A549 (cell line): ENCODE measurements at regions not wholly inside any gene's neighbourhood (a gene's known extent, or its start where the extent isn't known, plus 50 kb on each side); places are given as distances from the start of the nearest gene placed in this dataset.
"Not testable (repeated sequence)": the region's sequence is repeated elsewhere in the genome, so short reads cannot be mapped to it uniquely, and the experiment has no call there.

Experiments
- ATAC-seq, 2 experiments: fragments of 200-7000 bp in 1 of 2; fragments of >200 bp in 1 of 2; cut with Nextera tagmentation in 1 of 2; cut with Tn5 transposase in 1 of 2; 3 replicates each; pipeline versions ENCODE4 v1.8.0 to v1.9.1; 2018 to 2020; ENCODE audit warnings: mild to moderate bottlenecking in 1 of 2, moderate library complexity in 1 of 2
- CTCF ChIA-PET: fragments of 300-600 bp; sonication (Branson Sonifier 250); formaldehyde crosslinking; extraction: SDS; loops from one replicate; lab custom pipeline; 2021; ENCODE audit warnings: antibody characterized with exemption, inconsistent platforms; lab: Yijun Ruan, JAX
- POLR2A ChIA-PET: fragments of 350-600 bp; formaldehyde crosslinking; extraction: SDS; loops from one replicate; lab custom pipeline; 2021; ENCODE audit warnings: antibody characterized with exemption, inconsistent platforms; lab: Yijun Ruan, JAX
- DNase-seq, 2 experiments: peaks; one replicate each; pipeline versions ENCODE4 v3.0.0 to v3.0.0-alpha.2; 2011 to 2016; ENCODE audit warnings: low read depth in 1 of 2, low spot score in 1 of 2
- FAIRE-seq: peaks from 2 replicates; lab custom pipeline; 2011; peaks lifted over from hg19 to GRCh38; lab: Jason Lieb, UNC
- H3K27ac ChIP-seq, 2 experiments: fragments of >200 bp; sonication (Bioruptor Twin); formaldehyde crosslinking; 3 replicates each; pipeline ENCODE4 v1.5.1; 2016 to 2017
- H3K4me1 ChIP-seq: fragments of >200 bp; sonication (Bioruptor Twin); formaldehyde crosslinking; 3 replicates; pipeline ENCODE4 v1.6.1; 2016
- H3K4me2 ChIP-seq: fragments of >200 bp; sonication (Bioruptor Twin); formaldehyde crosslinking; 3 replicates; pipeline ENCODE4 v1.6.1; 2016
- H3K4me3 ChIP-seq: fragments of >200 bp; sonication (Bioruptor Twin); formaldehyde crosslinking; 3 replicates; pipeline ENCODE4 v1.5.1; 2016
- H3K9me3 ChIP-seq: fragments of >200 bp; sonication (Bioruptor Twin); formaldehyde crosslinking; 3 replicates; pipeline ENCODE4 v1.6.1; 2016
- CTCF ChIP-seq: fragments of >200 bp; sonication (Bioruptor Twin); formaldehyde crosslinking; IDR thresholded peaks from 3 replicates; pipeline ENCODE4 v1.5.1; 2016
- HEYL ChIP-seq: fragments of 250-450 bp; sonication (Bioruptor Pico); IDR thresholded peaks from 2 replicates; pipeline ENCODE4 v1.8.0; 2021; ENCODE audit warnings: mild to moderate bottlenecking, moderate library complexity
- HMGXB4 ChIP-seq: fragments of 250-450 bp; sonication (Bioruptor Pico); IDR thresholded peaks from 2 replicates; pipeline ENCODE4 v1.5.0; 2021; ENCODE audit warnings: mild to moderate bottlenecking, moderate library complexity, borderline replicate concordance
- HOXB13 ChIP-seq: fragments of 250-450 bp; sonication (Bioruptor Pico); IDR thresholded peaks from 2 replicates; pipeline ENCODE4 v1.5.0; 2020; ENCODE audit warnings: low read depth, mild to moderate bottlenecking, moderate library complexity
- NPAS2 ChIP-seq: fragments of 250-450 bp; sonication (Bioruptor Pico); IDR thresholded peaks from 2 replicates; pipeline ENCODE4 v1.8.0; 2022; ENCODE audit warnings: mild to moderate bottlenecking, moderate library complexity, borderline replicate concordance
- REST ChIP-seq: fragments of 200-600 bp; sonication (generic); IDR thresholded peaks from 2 replicates; pipeline ENCODE4 v1.6.1; 2016; ENCODE audit warnings: antibody characterized with exemption, mild to moderate bottlenecking, moderate library complexity
- RFX5 ChIP-seq: fragments of 450-650 bp; IDR thresholded peaks from 2 replicates; pipeline ENCODE4 v1.7.1; 2014; ENCODE audit warnings: antibody characterized with exemption, mild to moderate bottlenecking, moderate library complexity
- WGBS: methylation state at CpG from one replicate; pipeline ENCODE4 v1.1.6; 2017; ENCODE audit errors: missing lambda C conversion rate; 5-methylcytosine and 5-hydroxymethylcytosine counted together

GRCh38 chr2:161488879-161489278, 72.8 kb downstream of the TBR1 start (continued):
- TF ChIP-seq CTCF, result no peak
- no peak for TF ChIP-seq HMGXB4 (CRISPR knock-in tag)
- TF ChIP-seq REST, result no peak
- no peak for TF ChIP-seq RFX5
- no peak for TF ChIP-seq HEYL (CRISPR knock-in tag)
- no peak for TF ChIP-seq HOXB13 (CRISPR knock-in tag)
- no peak for TF ChIP-seq NPAS2

GRCh38 chr2:161500892-161501610, 85.0 kb downstream of the TBR1 start:
- H3K4me2 ChIP-seq, result peak overlapping the region; percentile 38; the same call in 2 of the 3 replicates
- CTCF ChIA-PET, H3K9me3 ChIP-seq, ATAC-seq, H3K4me1 ChIP-seq, H3K27ac ChIP-seq, POLR2A ChIA-PET, DNase-seq: not testable (repeated sequence)
- peak; percentile 36 for FAIRE-seq
- WGBS, result 40% methylated on average over 15 of the region's 15 CpGs
- 0 out of 3 replicates have a peak overlapping the region, but pooled peaks have one; percentile 1 for H3K4me3 ChIP-seq

GRCh38 chr2:161502279-161502678, 86.2 kb downstream of the TBR1 start:
- FAIRE-seq, CTCF ChIA-PET, DNase-seq, H3K4me1 ChIP-seq, H3K27ac ChIP-seq, H3K4me3 ChIP-seq, POLR2A ChIA-PET, ATAC-seq, H3K9me3 ChIP-seq, H3K4me2 ChIP-seq: not testable (repeated sequence)
- WGBS, result 30% methylated on average over 6 of the region's 6 CpGs

GRCh38 chr2:161504628-161505289, 88.7 kb downstream of the TBR1 start:
- FAIRE-seq, H3K9me3 ChIP-seq, H3K4me1 ChIP-seq, H3K4me2 ChIP-seq, POLR2A ChIA-PET, DNase-seq, H3K4me3 ChIP-seq, CTCF ChIA-PET, ATAC-seq, H3K27ac ChIP-seq: not testable (repeated sequence)
- 31% methylated on average over 9 of the region's 9 CpGs for WGBS

- H3K4me2 ChIP-seq, H3K9me3 ChIP-seq, POLR2A ChIA-PET, ATAC-seq, CTCF ChIA-PET, H3K27ac ChIP-seq, H3K4me3 ChIP-seq, DNase-seq, H3K4me1 ChIP-seq: not testable (repeated sequence)
- WGBS, result 33% methylated on average over 7 of the region's 7 CpGs
- FAIRE-seq, result peak; percentile 54
These were observed 89.4 kb downstream of the TBR1 start for GRCh38 chr2:161505466-161505865.

- H3K4me1 ChIP-seq, H3K4me2 ChIP-seq, CTCF ChIA-PET, H3K4me3 ChIP-seq, DNase-seq, ATAC-seq, H3K27ac ChIP-seq, POLR2A ChIA-PET, H3K9me3 ChIP-seq, FAIRE-seq: not testable (repeated sequence)
- WGBS, result 0% methylated on average over 2 of the region's 10 CpGs
These were observed 97.4 kb downstream of the TBR1 start for GRCh38 chr2:161513295-161514032.
